Loucy (cell line): ENCODE measurements at regions not wholly inside any gene's neighbourhood (a gene's known extent, or its start where the extent isn't known, plus 50 kb on each side); places are given as distances from the start of the nearest gene placed in this dataset.

Experiments used
- EZH2phosphoT487 ChIP-seq: fragments of 200-600 bp; IDR thresholded peaks from 2 replicates; pipeline ENCODE4 v1.6.1; 2018; ENCODE audit warnings: antibody characterized with exemption, mild to moderate bottlenecking, moderate library complexity, borderline replicate concordance
- TF ChIP-seq, protein P1 (sequence below): fragments of 200-600 bp; sonication (generic); conservative IDR thresholded peaks from 2 replicates; pipeline ENCODE4 v1.5.1; 2014; ENCODE audit warnings: mild to moderate bottlenecking, antibody characterized with exemption, low read length

DNA sequence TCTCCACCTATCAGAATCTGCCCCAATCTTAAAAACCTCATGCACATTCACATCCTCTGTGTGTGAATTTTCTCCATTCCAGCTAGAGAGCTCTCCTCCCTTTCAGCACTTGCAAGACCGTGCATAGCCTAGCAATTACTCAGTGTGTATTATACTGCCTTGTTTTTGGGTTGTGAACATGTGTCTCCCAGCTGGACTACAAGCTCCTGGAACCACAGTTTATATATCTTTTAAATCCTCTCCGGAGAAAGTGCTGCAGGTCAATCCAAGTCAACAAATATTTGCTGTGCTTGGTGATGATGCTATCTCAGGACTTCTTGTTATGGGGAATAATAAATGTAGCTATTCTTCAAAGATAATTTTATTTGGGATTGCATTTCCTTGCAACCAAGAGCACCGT is 58.2 kb upstream of the MEX3C start:
- TF ChIP-seq, protein P1, sequence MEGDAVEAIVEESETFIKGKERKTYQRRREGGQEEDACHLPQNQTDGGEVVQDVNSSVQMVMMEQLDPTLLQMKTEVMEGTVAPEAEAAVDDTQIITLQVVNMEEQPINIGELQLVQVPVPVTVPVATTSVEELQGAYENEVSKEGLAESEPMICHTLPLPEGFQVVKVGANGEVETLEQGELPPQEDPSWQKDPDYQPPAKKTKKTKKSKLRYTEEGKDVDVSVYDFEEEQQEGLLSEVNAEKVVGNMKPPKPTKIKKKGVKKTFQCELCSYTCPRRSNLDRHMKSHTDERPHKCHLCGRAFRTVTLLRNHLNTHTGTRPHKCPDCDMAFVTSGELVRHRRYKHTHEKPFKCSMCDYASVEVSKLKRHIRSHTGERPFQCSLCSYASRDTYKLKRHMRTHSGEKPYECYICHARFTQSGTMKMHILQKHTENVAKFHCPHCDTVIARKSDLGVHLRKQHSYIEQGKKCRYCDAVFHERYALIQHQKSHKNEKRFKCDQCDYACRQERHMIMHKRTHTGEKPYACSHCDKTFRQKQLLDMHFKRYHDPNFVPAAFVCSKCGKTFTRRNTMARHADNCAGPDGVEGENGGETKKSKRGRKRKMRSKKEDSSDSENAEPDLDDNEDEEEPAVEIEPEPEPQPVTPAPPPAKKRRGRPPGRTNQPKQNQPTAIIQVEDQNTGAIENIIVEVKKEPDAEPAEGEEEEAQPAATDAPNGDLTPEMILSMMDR, result no peak
- no peak for TF ChIP-seq EZH2phosphoT487
